GM19452 (cell line): ENCODE measurements at regions not wholly inside any gene's neighbourhood (a gene's known extent, or its start where the extent isn't known, plus 50 kb on each side); places are given as distances from the start of the nearest gene placed in this dataset.
"Not testable (repeated sequence)": the region's sequence is repeated elsewhere in the genome, so short reads cannot be mapped to it uniquely, and the experiment has no call there.

Experiments used
- ATAC-seq: cut with Tn5 transposase; IDR thresholded peaks from one replicate; pipeline ENCODE4 v1.9.1; 2021; ENCODE audit not compliant: unreplicated experiment

- no peak for ATAC-seq
These were observed 58.2 kb upstream of the DUSP21 start for GRCh38 chrX:44785652-44786051.

GRCh38 chrX:44784241-44784640 is 59.6 kb upstream of the DUSP21 start:
- ATAC-seq: no peak

- ATAC-seq: no peak
These were observed 65.6 kb upstream of the DUSP21 start for GRCh38 chrX:44778254-44778653.

- ATAC-seq: no peak
These were observed 68.1 kb upstream of the DUSP21 start for GRCh38 chrX:44775726-44776125.

- ATAC-seq: not testable (repeated sequence)
These were observed 69.8 kb upstream of the DUSP21 start for GRCh38 chrX:44774066-44774465.

- no peak for ATAC-seq
These were observed 73.7 kb upstream of the DUSP21 start for GRCh38 chrX:44770121-44770520.

GRCh38 chrX:44767308-44767707 is 76.5 kb upstream of the DUSP21 start:
- ATAC-seq: no peak

GRCh38 chrX:44765556-44765955 is 78.3 kb upstream of the DUSP21 start:
- ATAC-seq: no peak

GRCh38 chrX:44747969-44748368 is 95.9 kb upstream of the DUSP21 start:
- no peak for ATAC-seq

- ATAC-seq: no peak
These were observed 96.5 kb upstream of the DUSP21 start for GRCh38 chrX:44747317-44747716.

- no peak for ATAC-seq
These were observed 99.0 kb upstream of the DUSP21 start for GRCh38 chrX:44744799-44745198.

- no peak for ATAC-seq
These were observed 101.2 kb upstream of the DUSP21 start for GRCh38 chrX:44742480-44743155.

GRCh38 chrX:44741859-44742258 is 102.0 kb upstream of the DUSP21 start:
- ATAC-seq: not testable (repeated sequence)

- ATAC-seq: not testable (repeated sequence)
These were observed 102.4 kb upstream of the DUSP21 start for GRCh38 chrX:44741458-44741857.

GRCh38 chrX:44735498-44735897 is 108.3 kb upstream of the DUSP21 start:
- ATAC-seq: no peak

GRCh38 chrX:44733931-44734330 is 109.9 kb upstream of the DUSP21 start:
- ATAC-seq: no peak

- no peak for ATAC-seq
These were observed 112.7 kb upstream of the DUSP21 start for GRCh38 chrX:44731160-44731559.

- ATAC-seq: no peak
These were observed 120.4 kb upstream of the DUSP21 start for GRCh38 chrX:44723426-44723825.

- ATAC-seq: no peak
These were observed 135.4 kb upstream of the DUSP21 start for GRCh38 chrX:44708470-44708869.

- ATAC-seq: no peak
These were observed 137.8 kb upstream of the DUSP21 start for GRCh38 chrX:44705817-44706551.

GRCh38 chrX:44698357-44698756 is 145.5 kb upstream of the DUSP21 start:
- no peak for ATAC-seq

GRCh38 chrX:44693255-44693654 is 150.6 kb upstream of the DUSP21 start:
- ATAC-seq: no peak

GRCh38 chrX:44690129-44690528 is 147.5 kb upstream of the FUNDC1 start:
- no peak for ATAC-seq
